Liver (tissue), 3 donors: ENCODE measurements at regions not wholly inside any gene's neighbourhood (a gene's known extent, or its start where the extent isn't known, plus 50 kb on each side); places are given as distances from the start of the nearest gene placed in this dataset.

Experiments
- EGR1 ChIP-seq, 2 donors: IDR thresholded peaks; 2 replicates each; pipeline ENCODE4 v1.6.1; 2016 to 2018; ENCODE audit warnings: antibody characterized with exemption in 2 of 2, low read depth in 2 of 2
- FOXA1 ChIP-seq: IDR thresholded peaks from 2 replicates; pipeline ENCODE4 v1.6.1; 2016; ENCODE audit warnings: antibody characterized with exemption
- HNF4G ChIP-seq: IDR thresholded peaks from 2 replicates; pipeline ENCODE4 v1.6.1; 2016; ENCODE audit warnings: antibody characterized with exemption
- RAD21 ChIP-seq, 2 donors: IDR thresholded peaks; 2 replicates each; pipeline ENCODE4 v1.6.1; 2016; ENCODE audit warnings: antibody characterized with exemption in 2 of 2, mild to moderate bottlenecking in 2 of 2
- RXRA ChIP-seq, 2 donors: IDR thresholded peaks; 2 replicates each; pipeline ENCODE4 v1.6.1; 2017 to 2018; ENCODE audit warnings: antibody characterized with exemption in 2 of 2, mild to moderate bottlenecking in 1 of 2
- TAF1 ChIP-seq: conservative IDR thresholded peaks from 2 replicates; pipeline ENCODE4 v1.6.1; 2016; ENCODE audit warnings: antibody characterized with exemption, mild to moderate bottlenecking
- YY1 ChIP-seq: IDR thresholded peaks from 2 replicates; pipeline ENCODE4 v1.6.1; 2016; ENCODE audit warnings: antibody characterized with exemption, mild to moderate bottlenecking
- TF ChIP-seq, protein P1 (sequence below): fragments of 150-350 bp; IDR thresholded peaks from 2 replicates; pipeline ENCODE4 v1.5.1; 2017; ENCODE audit warnings: improper control_type of control experiment, low read depth, low read length; ENCODE audit not compliant: missing input control
- TF ChIP-seq, protein P2 (sequence below): IDR thresholded peaks from 2 replicates; pipeline ENCODE4 v1.6.1; 2016; ENCODE audit warnings: antibody characterized with exemption, mild to moderate bottlenecking
- TF ChIP-seq, protein P3 (sequence below): IDR thresholded peaks from 2 replicates; pipeline ENCODE4 v1.6.1; 2016; ENCODE audit warnings: antibody characterized with exemption
- TF ChIP-seq, protein P4 (sequence below): IDR thresholded peaks from 2 replicates; pipeline ENCODE4 v1.6.1; 2016; ENCODE audit warnings: antibody characterized with exemption
- donor health status: healthy.
- donor health status: healthy.

DNA sequence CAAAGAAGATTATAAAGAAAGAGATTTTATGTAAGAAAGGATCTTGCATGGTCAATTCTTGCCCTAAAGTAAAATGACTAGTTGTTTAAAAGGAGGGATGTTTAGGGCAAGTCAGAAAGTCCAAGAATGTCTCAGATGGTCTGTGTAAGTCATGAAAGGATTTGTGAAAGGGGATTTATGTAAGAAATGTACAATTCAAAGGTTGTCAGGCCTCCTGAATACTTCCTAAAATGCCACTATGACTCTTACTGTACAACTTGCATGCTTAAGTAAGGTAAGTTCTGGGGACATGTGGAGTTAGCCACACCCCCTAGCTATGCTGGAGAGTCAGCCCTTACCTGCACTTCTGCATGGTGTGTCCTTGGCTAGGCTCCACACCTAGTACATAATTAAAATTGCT, 328.9 kb upstream of the TGFBR2 start:
- TF ChIP-seq, protein P1, sequence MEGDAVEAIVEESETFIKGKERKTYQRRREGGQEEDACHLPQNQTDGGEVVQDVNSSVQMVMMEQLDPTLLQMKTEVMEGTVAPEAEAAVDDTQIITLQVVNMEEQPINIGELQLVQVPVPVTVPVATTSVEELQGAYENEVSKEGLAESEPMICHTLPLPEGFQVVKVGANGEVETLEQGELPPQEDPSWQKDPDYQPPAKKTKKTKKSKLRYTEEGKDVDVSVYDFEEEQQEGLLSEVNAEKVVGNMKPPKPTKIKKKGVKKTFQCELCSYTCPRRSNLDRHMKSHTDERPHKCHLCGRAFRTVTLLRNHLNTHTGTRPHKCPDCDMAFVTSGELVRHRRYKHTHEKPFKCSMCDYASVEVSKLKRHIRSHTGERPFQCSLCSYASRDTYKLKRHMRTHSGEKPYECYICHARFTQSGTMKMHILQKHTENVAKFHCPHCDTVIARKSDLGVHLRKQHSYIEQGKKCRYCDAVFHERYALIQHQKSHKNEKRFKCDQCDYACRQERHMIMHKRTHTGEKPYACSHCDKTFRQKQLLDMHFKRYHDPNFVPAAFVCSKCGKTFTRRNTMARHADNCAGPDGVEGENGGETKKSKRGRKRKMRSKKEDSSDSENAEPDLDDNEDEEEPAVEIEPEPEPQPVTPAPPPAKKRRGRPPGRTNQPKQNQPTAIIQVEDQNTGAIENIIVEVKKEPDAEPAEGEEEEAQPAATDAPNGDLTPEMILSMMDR = no peak
- TF ChIP-seq TAF1 = no peak
- TF ChIP-seq, protein P2, sequence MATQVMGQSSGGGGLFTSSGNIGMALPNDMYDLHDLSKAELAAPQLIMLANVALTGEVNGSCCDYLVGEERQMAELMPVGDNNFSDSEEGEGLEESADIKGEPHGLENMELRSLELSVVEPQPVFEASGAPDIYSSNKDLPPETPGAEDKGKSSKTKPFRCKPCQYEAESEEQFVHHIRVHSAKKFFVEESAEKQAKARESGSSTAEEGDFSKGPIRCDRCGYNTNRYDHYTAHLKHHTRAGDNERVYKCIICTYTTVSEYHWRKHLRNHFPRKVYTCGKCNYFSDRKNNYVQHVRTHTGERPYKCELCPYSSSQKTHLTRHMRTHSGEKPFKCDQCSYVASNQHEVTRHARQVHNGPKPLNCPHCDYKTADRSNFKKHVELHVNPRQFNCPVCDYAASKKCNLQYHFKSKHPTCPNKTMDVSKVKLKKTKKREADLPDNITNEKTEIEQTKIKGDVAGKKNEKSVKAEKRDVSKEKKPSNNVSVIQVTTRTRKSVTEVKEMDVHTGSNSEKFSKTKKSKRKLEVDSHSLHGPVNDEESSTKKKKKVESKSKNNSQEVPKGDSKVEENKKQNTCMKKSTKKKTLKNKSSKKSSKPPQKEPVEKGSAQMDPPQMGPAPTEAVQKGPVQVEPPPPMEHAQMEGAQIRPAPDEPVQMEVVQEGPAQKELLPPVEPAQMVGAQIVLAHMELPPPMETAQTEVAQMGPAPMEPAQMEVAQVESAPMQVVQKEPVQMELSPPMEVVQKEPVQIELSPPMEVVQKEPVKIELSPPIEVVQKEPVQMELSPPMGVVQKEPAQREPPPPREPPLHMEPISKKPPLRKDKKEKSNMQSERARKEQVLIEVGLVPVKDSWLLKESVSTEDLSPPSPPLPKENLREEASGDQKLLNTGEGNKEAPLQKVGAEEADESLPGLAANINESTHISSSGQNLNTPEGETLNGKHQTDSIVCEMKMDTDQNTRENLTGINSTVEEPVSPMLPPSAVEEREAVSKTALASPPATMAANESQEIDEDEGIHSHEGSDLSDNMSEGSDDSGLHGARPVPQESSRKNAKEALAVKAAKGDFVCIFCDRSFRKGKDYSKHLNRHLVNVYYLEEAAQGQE = no peak
- TF ChIP-seq EGR1 (IDR thresholded peaks at IDR 0.05; ENCODE audit: low read depth in 2 of 2) = no peak
- no peak for TF ChIP-seq RAD21 (IDR thresholded peaks at IDR 0.05)
- TF ChIP-seq YY1 = no peak
- no peak for TF ChIP-seq HNF4G
- TF ChIP-seq, protein P3, sequence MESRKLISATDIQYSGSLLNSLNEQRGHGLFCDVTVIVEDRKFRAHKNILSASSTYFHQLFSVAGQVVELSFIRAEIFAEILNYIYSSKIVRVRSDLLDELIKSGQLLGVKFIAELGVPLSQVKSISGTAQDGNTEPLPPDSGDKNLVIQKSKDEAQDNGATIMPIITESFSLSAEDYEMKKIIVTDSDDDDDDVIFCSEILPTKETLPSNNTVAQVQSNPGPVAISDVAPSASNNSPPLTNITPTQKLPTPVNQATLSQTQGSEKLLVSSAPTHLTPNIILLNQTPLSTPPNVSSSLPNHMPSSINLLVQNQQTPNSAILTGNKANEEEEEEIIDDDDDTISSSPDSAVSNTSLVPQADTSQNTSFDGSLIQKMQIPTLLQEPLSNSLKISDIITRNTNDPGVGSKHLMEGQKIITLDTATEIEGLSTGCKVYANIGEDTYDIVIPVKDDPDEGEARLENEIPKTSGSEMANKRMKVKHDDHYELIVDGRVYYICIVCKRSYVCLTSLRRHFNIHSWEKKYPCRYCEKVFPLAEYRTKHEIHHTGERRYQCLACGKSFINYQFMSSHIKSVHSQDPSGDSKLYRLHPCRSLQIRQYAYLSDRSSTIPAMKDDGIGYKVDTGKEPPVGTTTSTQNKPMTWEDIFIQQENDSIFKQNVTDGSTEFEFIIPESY = no peak
- no peak for TF ChIP-seq RXRA (IDR thresholded peaks at IDR 0.05)
- TF ChIP-seq, protein P4, sequence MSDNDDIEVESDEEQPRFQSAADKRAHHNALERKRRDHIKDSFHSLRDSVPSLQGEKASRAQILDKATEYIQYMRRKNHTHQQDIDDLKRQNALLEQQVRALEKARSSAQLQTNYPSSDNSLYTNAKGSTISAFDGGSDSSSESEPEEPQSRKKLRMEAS = no peak
- no peak for TF ChIP-seq FOXA1
